NCI-H526 (cell line): ENCODE measurements at regions not wholly inside any gene's neighbourhood (a gene's known extent, or its start where the extent isn't known, plus 50 kb on each side); places are given as distances from the start of the nearest gene placed in this dataset.
"Not testable (repeated sequence)": the region's sequence is repeated elsewhere in the genome, so short reads cannot be mapped to it uniquely, and the experiment has no call there.

Experiments used
- DNase-seq, 2 experiments: peaks; one replicate each; lab custom pipeline; 2025; lab: John Stamatoyannopoulos, UW

DNA sequence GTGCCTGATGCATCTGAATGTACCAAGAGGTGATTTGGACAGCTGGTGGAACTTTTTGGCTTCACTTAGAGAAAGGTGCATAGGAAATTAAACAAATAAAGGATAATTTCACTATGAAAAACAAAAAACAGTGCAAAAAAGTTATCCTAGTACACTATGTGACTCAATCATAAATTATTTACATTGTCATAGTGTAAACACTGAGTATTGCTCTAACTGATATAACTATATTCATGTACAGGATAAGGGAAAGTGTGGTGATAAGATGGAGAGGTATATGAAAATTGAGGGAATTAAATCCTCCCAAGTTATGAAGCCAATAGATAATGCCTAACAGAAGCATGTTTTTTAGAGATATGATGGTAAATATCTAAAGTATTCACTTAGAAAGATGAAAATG lies 50.2 kb upstream of the CPNE4 start:
- no peak for DNase-seq

DNA sequence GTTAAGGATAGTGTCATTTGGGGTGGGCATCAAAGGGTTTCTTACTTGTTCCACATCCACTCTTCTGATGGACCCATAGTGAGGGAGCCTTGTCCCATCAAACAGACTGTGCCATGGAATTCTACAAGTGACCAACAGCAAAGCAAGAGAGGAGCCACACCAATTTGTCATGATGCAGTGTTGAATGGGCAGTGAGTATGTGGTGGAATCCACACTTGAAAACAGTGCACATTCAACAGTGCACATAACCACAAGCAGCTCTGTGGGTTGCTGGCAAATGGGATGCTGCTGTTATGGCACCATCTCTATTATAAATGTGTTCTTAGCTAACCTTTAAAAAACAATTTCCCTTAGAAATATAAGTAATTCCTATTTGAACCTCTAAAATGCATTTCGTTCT lies 52.5 kb upstream of the CPNE4 start:
- DNase-seq = no peak

DNA sequence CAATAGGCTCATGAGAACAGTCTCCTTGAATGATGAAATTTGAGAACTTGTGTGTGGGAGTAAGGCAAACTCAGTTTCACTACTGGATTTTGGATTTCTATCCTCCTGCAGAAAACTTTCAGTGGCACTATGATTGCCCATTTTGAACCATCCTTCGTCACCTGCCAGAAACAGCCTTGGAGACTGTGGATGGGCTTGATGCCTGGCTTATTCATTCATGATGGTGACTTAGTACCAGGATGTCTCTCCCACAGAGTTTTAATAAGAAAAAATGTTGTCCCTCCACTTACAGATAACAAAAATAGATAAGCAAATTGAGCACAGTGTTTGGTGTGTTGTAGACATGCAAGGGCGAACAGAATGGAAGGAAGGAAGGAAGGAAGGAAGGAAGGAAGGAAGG lies 53.5 kb upstream of the CPNE4 start:
- DNase-seq = no peak

DNA sequence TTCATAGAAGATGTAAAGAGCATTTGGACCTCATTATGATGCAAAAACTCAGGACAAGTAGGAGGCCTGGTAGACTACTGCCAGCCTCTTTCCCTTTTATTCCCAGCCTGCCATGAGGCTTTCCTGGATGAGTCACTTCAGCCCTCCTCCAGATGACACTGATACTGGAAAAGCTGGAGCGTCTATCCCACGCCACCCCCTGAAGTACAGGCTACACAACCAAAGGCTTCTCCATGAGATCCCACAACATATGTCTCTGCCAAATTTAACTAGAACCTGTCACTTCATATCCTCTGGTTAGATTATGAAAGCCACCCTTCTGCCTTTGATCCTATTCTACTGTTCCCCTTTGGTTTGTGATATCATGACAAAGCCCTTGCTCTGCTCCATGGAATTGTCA lies 56.1 kb upstream of the CPNE4 start:
- no peak for DNase-seq

DNA sequence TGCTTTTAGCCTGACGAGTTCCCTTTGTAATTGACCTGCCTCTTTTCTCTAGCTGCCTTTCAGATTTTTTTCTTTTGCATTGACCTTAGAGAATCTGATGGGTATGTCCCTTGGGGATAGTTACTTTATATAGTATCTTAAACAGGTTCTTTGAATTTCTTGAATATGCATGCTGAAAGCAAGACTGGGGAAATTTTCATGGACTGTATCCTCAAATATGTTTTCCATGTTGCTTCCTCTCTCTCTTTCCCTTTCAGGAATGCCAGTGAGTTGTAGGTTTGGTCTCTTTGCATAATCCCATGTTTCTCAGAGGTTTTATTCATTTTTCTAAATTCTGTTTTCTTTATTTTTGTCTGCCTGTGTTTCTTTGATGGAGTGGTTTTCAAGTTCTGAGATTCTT lies 81.8 kb upstream of the CPNE4 start:
- DNase-seq = no peak

DNA sequence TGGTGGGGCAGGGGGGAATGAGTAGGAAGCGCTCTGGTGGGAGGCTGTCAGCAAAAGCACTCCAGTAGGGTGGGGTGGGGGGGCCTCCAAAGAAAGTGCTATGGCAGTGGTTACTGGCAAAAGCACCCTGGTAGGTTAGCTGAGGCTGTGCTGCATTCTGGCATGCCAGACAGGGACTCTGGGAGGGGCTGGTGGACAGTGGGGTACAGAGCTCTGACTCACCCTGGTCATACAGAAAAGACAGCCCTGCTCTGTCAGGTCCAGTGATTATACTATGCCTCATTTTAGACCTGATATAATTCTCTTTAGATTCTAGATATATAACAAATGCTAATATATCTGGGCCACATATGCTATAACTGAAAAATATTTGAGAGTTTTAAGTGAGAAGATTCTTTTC lies 82.8 kb upstream of the CPNE4 start:
- DNase-seq = no peak

DNA sequence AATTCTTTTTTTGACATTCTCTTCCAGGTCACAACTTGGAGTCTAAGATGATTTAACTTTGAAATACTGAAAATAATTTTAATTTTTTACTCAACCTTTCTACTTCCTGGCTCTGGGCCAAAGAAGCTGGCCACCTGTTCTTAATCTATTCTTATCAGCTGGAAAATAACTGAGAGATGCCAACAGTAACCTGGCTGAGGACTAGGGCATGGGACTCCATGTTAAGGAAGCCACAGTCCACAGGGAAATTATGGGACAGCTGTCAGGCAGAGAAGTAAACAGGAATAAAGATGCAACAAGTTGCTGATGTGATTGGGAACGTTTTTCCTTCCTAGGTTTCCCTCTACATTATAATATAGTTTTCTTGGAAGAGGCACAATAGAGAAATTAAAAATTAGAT lies 84.7 kb upstream of the CPNE4 start:
- DNase-seq = no peak

DNA sequence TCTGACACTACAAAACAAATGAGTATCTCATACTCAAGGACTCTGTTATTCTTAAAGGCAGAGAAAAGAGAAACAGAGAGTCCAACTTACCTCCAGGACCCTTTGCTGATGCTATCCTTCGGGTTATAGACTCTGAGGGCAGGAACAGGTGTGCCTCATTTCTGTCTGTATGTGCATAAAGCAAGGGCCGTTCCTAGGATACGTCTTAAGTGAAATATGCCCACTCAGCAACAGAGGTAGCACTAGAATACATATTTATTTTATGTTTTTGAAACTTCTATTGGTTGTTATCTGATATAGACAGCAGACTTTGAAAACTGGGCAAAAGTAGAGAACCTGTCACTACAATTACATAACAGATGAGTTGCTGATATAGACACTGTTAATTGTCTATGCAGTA lies 89.3 kb upstream of the CPNE4 start:
- no peak for DNase-seq

DNA sequence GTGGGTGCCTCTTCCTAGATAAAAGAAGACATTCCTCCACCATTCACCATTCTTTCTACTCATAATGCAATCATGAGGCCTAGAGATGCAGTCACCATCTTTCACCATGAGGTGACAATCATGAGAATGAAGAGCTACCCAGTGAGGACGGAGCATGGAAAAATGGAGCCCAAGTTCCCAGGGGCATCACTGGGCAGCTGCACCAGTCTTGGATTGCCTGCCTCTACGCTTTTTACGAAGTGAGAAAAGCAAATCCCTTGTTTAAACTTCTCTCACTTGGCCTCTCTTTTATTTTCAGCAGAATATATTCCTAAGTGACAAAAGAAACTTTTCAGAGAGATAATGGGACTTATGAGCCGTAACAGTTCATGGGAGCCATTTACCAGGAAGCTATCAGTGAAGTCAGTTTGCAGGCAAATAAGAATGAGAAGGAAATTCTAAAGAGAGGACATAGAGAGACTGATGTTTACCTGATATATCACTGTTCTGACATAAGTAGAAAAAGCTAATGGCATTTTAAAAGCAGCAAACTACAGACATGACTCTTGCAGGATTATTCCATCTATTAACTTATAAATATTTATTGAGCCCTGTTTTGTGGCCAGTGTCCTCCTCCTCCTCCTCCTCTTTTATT lies 90.0 kb upstream of the CPNE4 start:
- no peak for DNase-seq

DNA sequence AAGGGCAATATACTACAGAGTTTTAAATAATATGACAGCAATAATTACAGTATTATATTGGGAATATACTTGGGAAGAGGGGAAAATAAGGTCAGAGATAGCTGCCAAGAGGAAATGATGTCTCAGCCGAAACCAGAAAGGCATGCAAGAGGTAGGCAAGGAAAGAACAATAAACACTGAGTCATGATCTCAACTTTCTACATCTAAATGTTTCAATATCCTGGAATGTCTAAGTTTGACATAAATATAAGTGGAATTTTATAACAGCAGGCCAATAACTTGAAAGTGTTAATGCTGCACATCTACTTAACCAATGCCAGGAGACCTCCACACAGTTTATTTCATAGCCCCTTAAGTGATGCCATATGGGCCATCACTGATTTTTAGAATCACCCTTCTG lies 99.8 kb upstream of the CPNE4 start:
- no peak for DNase-seq

DNA sequence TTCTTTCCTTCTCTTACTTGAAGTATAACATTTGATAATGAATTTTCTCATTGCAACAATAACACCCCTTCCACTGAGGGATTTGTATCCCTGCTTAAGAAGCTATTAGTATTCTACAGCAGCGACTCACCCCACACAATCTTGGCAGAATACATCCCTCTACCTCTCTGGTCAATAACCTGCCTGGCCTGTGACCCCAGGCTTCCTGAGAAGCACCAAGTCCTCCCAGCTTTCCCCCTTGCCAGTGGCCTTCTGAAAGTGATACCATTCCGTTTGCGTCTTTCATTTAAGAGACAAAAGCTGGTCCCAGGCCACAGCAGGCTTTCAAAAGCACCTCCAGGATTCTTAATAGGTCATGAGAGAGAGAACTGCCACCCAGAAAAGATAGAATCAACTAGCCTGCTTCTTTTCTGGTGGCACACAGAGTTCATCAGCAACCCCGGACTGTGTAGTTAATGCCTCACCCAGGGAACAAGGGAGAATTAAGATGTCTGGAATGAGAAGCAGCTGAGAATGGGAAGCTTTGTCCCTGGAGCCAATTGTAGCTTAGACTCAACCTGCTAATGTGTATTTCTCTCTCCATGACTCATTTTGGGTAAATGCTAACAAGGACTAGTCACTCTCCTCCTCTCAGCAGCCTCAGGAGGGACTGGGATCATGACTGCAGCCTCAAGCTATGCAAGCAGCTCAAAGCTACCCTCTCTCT lies 101.0 kb upstream of the CPNE4 start:
- DNase-seq = no peak

DNA sequence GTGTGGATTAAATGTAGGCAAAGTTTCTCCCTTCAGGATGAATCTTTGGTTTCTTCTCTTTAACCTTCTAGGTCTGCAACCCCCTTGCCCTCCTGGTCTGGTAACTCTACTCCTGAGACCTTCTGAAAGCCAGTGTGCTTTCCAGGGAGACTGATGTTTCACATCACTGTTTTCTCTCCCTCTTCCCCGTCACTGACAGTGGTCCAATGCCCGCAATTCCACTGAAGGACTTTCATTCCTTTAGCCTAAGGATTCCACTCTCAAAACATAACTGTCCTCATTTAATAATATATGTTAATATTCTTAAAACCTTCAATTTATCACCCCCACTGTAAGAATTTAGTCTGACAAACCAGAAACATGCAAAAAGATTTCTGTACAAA lies 101.5 kb upstream of the CPNE4 start:
- DNase-seq = no peak

DNA sequence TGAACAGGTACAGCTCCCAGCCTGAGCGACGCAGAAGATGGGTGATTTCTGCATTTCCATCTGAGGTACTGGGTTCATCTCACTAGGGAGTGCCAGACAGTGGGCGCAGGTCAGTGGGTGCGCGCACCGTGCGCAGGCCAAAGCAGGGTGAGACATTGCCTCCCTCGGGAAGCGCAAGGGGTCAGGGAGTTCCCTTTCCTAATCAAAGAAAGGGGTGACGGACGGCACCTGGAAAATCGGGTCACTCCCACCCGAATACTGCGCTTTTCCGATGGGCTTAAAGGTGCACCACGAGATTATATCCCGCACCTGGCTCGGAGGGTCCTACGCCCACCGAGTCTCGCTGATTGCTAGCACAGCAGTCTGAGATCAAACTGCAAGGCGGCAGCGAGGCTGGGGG lies 102.1 kb upstream of the CPNE4 start:
- not testable (repeated sequence) for DNase-seq

DNA sequence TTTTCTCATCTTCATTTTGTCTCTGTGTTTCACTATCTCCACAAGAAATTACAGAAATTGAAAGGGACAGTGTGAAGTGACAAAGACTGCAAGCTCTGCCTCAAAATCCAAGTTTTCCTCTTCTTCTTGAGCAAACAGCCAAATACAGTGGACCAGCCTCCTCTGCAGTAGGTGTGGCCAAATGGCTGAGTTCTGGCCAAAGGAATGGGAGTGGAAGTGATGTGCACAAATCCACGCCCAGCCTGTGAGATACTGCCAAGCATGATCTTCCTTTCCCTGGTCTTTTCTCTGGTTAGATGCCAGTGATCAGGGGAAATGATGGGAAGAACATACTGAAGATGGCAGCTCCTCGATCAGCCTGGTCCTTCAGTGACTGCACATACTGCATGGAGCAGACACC lies 111.0 kb upstream of the CPNE4 start:
- DNase-seq = no peak

DNA sequence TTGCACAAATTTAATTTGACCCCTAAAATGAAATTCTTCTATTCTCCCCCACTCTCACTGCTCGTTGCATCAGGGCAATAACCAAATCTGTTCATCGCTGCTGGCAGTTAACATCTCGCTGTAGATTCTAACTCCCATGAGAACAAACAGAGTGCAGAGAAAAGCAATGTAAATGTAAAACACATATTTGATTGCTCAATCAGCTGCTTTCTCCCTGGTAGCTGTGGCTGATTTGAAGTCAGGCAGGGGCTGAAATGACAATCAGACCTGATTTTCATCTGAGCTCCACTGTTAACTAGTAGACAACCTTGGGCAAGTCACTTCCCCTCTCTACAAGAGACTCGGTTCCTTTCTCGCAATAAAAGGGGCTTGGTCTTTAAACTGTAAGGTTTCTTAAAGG lies 119.8 kb upstream of the CPNE4 start:
- DNase-seq = peak; percentile 10 to 15

DNA sequence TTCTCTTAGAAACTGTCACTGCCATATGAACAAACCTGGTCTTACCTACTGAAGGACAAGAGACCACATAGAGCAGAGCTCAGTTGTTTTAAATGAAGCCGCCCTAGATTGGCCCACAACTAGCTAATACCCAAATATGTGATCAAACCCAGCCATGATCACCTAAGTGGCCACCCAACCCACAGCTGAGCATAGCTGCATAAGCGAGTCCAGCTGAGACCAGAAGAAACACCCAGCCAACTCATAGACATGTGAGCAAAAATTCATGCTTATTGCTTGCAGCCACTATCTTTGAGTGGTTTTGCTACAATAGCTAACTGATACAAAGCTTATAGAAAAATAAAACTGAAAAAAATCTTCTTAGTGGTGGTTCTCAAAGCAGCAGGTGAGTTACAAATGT lies 124.3 kb upstream of the CPNE4 start:
- DNase-seq = no peak

DNA sequence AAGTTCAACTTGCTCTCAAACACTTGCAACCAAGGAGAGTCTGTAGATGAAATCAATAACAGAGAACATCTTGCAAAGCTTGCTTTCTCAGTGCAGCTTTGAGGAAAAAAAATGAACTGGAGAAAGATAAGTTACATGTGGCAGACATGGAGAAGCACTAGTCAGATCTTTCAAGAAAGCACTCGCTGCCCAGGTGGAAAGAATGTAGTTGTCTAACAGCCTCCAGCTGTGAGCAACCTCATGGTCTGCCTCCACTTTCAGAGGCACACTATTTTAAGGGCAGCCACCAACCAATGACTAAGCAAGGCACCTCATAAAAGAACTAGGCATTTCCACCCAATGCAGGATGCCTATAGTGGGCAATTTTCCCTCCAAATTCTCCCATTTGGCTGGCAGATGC lies 125.4 kb upstream of the CPNE4 start:
- DNase-seq = no peak

DNA sequence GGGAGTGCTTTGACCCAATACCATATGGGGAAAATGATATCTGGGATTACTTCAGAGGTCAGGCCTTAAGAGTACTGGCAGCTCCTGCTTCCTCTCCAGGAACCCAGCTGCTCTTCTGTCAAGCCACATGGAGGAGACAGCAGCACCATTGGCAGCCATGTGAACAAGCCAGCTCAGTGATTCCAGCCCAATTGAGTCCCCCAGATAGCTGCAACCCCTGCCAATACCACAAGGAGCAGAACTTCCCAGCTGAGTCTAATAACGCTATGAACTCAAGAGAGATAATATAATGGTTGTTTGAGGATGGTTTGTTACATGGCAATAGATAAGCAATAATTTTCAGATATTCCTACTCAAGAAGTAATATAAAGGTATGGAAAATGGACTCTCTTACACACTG lies 126.8 kb upstream of the CPNE4 start:
- peak in 1 of 2 experiments; percentile 5 for DNase-seq

DNA sequence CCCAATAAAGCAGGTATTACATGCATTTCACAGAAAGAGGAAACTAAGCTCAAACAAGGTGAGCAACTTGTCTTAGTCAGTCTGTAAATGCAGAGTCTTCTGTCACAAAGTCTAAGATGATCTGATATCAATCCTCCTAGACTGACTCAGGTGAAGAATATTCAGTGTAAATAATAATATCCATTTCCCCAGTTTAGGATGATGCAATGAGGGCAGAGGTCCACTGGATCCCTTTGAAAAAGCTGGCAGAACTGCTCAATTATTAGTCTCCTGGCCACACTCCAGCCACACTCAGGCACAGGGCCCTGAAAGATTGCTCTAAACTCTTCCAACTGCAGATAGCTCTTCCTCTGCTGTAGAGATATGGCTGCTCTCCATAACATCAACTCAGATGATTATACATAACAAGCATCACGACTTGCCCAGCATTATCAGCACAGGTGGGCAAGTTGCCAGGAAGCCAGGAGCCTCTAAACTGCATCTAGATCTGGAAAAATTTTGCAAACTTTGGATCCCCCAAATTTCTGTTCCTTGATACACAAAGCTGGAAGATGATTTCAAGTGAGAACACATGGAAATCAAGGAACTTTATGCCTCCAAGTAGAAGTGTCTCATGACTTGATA lies 129.8 kb upstream of the CPNE4 start:
- no peak for DNase-seq

DNA sequence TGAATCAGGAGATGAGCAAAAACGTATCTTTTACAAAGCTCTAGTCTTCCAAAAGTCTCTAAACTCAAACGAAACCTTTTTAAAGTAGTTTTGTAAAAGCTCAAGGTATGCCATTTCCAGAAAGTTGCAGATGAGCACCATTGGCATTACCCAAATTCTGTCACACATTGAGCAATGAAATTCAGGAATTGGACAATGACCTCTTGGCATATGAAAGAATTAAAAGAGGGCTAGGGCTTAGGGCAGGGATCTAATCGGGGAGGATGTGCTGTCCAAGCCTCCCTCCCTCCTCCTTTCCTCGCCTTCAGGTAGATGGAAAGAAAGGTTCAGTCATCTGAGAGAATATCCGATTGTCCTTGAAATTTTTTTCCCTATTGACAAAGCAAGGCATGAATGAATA lies 133.1 kb upstream of the CPNE4 start:
- DNase-seq = no peak

DNA sequence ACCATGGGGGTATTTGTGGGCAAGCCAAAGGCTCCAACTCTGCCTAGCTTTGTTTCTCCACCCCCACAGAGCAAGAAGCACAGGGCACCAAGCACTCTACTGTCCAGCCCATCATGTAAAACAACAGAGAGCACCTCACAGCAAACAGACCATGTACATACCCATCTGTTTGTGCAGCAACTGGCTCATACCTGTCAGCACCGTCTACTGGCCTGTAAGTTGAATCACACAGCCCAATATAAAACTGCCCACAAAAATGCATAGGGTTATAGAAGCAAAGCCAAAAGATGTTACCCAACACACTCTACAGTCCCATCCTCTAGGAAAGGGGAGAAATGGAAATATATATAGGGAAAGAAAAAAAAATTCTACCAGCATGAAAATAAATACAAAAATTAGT lies 139.7 kb upstream of the CPNE4 start:
- no peak for DNase-seq

DNA sequence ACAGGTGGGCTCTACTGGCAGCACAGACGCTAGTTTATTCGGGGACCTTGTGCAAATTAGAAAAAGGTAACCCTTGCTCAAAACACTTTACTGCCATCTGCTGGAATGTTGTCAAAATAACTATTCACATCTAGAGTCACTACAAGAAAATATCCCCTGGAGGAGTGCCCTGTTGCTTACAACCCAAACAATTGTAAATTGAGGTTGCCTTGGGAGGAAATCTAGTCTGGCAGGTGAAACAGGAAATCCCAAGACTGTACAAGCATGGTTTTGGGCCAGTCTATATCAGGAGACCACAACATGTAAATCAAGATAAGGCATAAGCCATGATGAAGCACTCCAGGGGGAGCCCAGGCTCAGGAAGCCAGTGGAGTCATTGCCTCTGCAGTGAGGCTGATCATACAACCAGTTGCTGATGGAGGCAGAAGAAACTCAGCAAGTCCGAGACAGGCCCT lies 136.8 kb upstream of the ACP3 start:
- peak; percentile 24 to 74 for DNase-seq

DNA sequence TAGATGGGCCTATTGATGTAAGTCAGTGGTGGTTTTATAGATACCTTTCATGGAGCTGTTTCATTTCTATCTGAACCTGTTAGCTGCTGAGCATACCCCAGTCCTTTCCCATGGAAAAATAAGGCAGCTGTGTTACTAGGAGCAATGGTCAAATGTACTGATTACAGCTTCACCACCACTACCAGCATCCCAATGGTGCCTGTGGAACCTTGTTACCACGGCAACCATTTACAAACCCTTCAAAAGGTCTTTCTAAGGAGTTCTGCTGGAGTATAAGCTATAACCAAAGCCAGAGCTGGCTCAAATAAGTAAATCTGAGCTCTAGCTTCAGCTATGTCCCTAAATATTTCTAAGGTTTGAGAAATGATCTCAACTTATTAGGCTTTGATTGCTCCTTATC lies 133.4 kb upstream of the ACP3 start:
- DNase-seq = no peak

DNA sequence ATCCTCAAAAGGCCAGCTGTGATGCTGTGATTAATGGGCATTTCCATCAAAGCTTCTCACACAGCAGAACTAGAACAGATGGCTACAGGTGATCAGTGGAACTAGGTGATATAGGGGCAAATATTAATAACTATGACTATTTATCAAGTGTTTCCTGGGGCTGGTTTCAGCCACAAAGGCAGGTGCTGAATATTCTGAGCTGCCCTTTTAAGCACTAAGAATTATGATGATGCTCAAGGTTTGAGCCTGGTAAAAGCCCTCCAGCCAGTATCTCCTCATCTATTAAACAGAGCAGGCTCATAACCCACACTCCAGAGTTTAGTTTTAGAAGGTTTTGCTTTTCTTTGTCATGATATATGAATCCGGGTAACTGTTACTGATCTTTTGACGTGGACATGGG lies 129.5 kb upstream of the ACP3 start:
- no peak for DNase-seq
